Dermis microvascular lymphatic vessel endothelial cell (primary cell): ENCODE measurements at regions not wholly inside any gene's neighbourhood (a gene's known extent, or its start where the extent isn't known, plus 50 kb on each side); places are given as distances from the start of the nearest gene placed in this dataset.
A peak's percentile ranks its signal among the peaks of the same experiment; 100 is the strongest.
"Not testable (repeated sequence)": the region's sequence is repeated elsewhere in the genome, so short reads cannot be mapped to it uniquely, and the experiment has no call there.

Experiments used
- DNase-seq, 2 donors: peaks; one replicate each; pipeline versions ENCODE4 v3.0.0 to v3.0.0-alpha.2; 2010; ENCODE audit warnings: low read depth in 2 of 2

GRCh38 chr5:158519433-158520021 is 580.2 kb downstream of the EBF1 start:
- DNase-seq: no peak

GRCh38 chr5:158516521-158516920 is 583.2 kb downstream of the EBF1 start:
- DNase-seq: no peak

GRCh38 chr5:158514986-158515359 is 584.7 kb downstream of the EBF1 start:
- no peak for DNase-seq

- no peak for DNase-seq
Observed at GRCh38 chr5:158514319-158514985, 585.3 kb downstream of the EBF1 start.

GRCh38 chr5:158513490-158514318 is 586.0 kb downstream of the EBF1 start:
- DNase-seq: no peak

GRCh38 chr5:158511454-158511853 is 588.3 kb downstream of the EBF1 start:
- DNase-seq: no peak

GRCh38 chr5:158510479-158510878 is 589.2 kb downstream of the EBF1 start:
- no peak for DNase-seq

GRCh38 chr5:158506648-158507047 is 593.1 kb downstream of the EBF1 start:
- DNase-seq: no peak

- no peak for DNase-seq
Observed at GRCh38 chr5:158502686-158503085, 597.0 kb downstream of the EBF1 start.

- DNase-seq: no peak
Observed at GRCh38 chr5:158499892-158500418, 599.8 kb downstream of the EBF1 start.

GRCh38 chr5:158499075-158499891 is 600.4 kb downstream of the EBF1 start:
- DNase-seq: peak in 1 of 2 donors; percentile 64

GRCh38 chr5:158496624-158497023 is 603.1 kb downstream of the EBF1 start:
- no peak for DNase-seq

- no peak for DNase-seq
Observed at GRCh38 chr5:158494541-158494940, 605.2 kb downstream of the EBF1 start.

- DNase-seq: not testable (repeated sequence)
Observed at GRCh38 chr5:158494044-158494443, 605.7 kb downstream of the EBF1 start.

GRCh38 chr5:158492841-158493242 is 606.9 kb downstream of the EBF1 start:
- no peak for DNase-seq

- DNase-seq: no peak
Observed at GRCh38 chr5:158492136-158492535, 607.6 kb downstream of the EBF1 start.

- no peak for DNase-seq
Observed at GRCh38 chr5:158487664-158488063, 612.1 kb downstream of the EBF1 start.

GRCh38 chr5:158487156-158487555 is 612.6 kb downstream of the EBF1 start:
- no peak for DNase-seq

- DNase-seq: no peak
Observed at GRCh38 chr5:158486566-158486965, 613.1 kb downstream of the EBF1 start.

- no peak for DNase-seq
Observed at GRCh38 chr5:158485604-158486081, 614.1 kb downstream of the EBF1 start.

- no peak for DNase-seq
Observed at GRCh38 chr5:158485047-158485446, 614.7 kb downstream of the EBF1 start.
